Activated CD8-positive, alpha-beta T cell treated with anti-CD3 and anti-CD28 coated beads for 36 hours (primary cell): ENCODE measurements at regions not wholly inside any gene's neighbourhood (a gene's known extent, or its start where the extent isn't known, plus 50 kb on each side); places are given as distances from the start of the nearest gene placed in this dataset.

Experiments used
- ATAC-seq: fragments of 200-7000 bp; cut with Tn5 transposase; one replicate; pipeline ENCODE4 v1.10.0; 2021; ENCODE audit warnings: mild to moderate bottlenecking, moderate library complexity
- CTCF ChIA-PET: fragments of 350-600 bp; sonication (Branson Sonifier 250); formaldehyde crosslinking; loops from one replicate; lab custom pipeline; 2021; ENCODE audit warnings: antibody characterized with exemption; lab: Charles Lee
- POLR2A ChIA-PET: fragments of 350-600 bp; sonication (Branson Sonifier 250); formaldehyde crosslinking; loops from one replicate; lab custom pipeline; 2021; ENCODE audit warnings: antibody characterized with exemption; lab: Charles Lee
- DNase-seq: peaks from one replicate; pipeline ENCODE4 v3.0.0-alpha.2; 2020
- H3K27ac Mint-ChIP-seq: one replicate; pipeline ENCODE4 v1.8.0; 2021; ENCODE audit warnings: mild to moderate bottlenecking, mixed read lengths
- H3K27me3 Mint-ChIP-seq: one replicate; pipeline ENCODE4 v1.8.0; 2021; ENCODE audit warnings: mixed read lengths
- H3K36me3 Mint-ChIP-seq: one replicate; pipeline ENCODE4 v1.8.0; 2021; ENCODE audit warnings: low read depth, mixed read lengths
- H3K4me1 Mint-ChIP-seq: one replicate; pipeline ENCODE4 v1.8.0; 2021; ENCODE audit warnings: low read depth, mixed read lengths
- H3K4me3 Mint-ChIP-seq: one replicate; pipeline ENCODE4 v1.8.0; 2021; ENCODE audit warnings: mild to moderate bottlenecking, moderate library complexity, mixed read lengths
- H3K9me3 Mint-ChIP-seq: one replicate; pipeline ENCODE4 v1.8.0; 2021; ENCODE audit warnings: mixed read lengths
- CTCF ChIP-seq: fragments of 200-600 bp; IDR thresholded peaks from one replicate; pipeline ENCODE4 v1.8.0; 2022; ENCODE audit warnings: antibody characterized with exemption, mild to moderate bottlenecking
- intact Hi-C: fragments of 100-400 bp; cut with micrococcal nuclease; formaldehyde crosslinking; loops from one replicate; pipeline ENCODE4 v1.10.0; 2022

DNA sequence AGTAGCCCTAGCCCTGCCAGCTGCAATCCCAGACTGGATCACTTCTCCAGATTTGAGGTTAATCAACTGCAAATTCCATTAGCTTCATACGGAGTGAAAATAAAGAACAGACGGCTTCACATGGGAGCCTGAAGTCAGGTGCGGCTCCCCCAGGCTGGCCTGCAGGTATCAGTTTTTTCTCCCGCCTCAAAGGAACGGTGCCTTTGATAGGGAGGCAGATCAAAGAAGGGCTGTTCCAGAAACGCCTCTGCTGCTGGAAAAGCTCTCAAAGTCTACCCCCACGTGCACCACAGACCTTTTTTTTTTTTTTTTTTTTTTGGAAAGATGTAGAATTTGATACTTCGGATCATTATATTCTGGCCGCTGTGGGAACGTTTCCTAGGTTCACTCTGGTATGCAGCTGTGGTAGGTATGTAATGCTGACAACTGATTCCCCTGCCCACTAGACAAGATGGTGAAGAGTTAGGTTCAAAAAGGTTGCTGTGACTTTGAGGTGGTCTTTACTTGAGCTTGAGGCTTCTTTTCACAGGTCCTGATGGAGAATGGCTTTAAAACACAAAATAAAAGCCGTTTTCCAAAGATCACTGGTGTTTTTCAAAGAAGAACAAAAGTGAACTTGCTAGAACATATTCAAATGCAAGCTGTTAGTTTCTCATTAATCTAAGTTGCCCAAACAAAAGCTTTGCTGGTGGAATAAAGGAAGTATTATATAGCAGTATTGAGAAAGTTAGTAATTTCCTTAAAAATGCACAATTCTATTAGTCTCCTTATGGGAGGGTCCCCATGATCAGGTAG, 189.0 kb upstream of the NFIA start:
- CTCF ChIA-PET = no interaction called here
- Mint-ChIP-seq H3K27me3 (peaks cover 2% of the 10 kb centered on the region), H3K9me3 (no peaks in the 10 kb centered on the region), H3K4me1 (peaks cover 2% of the 10 kb centered on the region), H3K36me3 (no peaks in the 10 kb centered on the region), H3K4me3 (no peak overlapping the region), H3K27ac (no peak overlapping the region)
- DNase-seq = no peak
- no peak for ATAC-seq
- no peak for TF ChIP-seq CTCF
- intact Hi-C loops = no loop called here
- POLR2A ChIA-PET = no interaction called here

- Mint-ChIP-seq H3K9me3 (no peaks in the 10 kb centered on the region), H3K4me3 (no peak overlapping the region), H3K36me3 (no peaks in the 10 kb centered on the region), H3K4me1 (no peaks in the 10 kb centered on the region), H3K27ac (no peak overlapping the region), H3K27me3 (peaks cover 3% of the 10 kb centered on the region)
- no peak for TF ChIP-seq CTCF
- DNase-seq (no peak), ATAC-seq (no peak)
- POLR2A ChIA-PET = no interaction called here
- intact Hi-C loops = no loop called here
- CTCF ChIA-PET = no interaction called here
Observed at GRCh38 chr1:60891765-60892164, 190.6 kb upstream of the NFIA start.

- no peak for TF ChIP-seq CTCF
- Mint-ChIP-seq H3K27ac (no peak overlapping the region), H3K9me3 (no peaks in the 10 kb centered on the region), H3K27me3 (peaks cover 6% of the 10 kb centered on the region), H3K36me3 (no peaks in the 10 kb centered on the region), H3K4me3 (no peak overlapping the region), H3K4me1 (no peaks in the 10 kb centered on the region)
- ATAC-seq = no peak
- CTCF ChIA-PET = no interaction called here
- POLR2A ChIA-PET = no interaction called here
- intact Hi-C loops = no loop called here
- DNase-seq = no peak
Observed at GRCh38 chr1:60891281-60891680, 191.1 kb upstream of the NFIA start.

GRCh38 chr1:60890664-60891063, 191.7 kb upstream of the NFIA start:
- H3K4me1 Mint-ChIP-seq = no peaks in the 10 kb centered on the region
- DNase-seq = no peak
- no peak overlapping the region for H3K27ac Mint-ChIP-seq
- ATAC-seq = no peak
- ChIA-PET POLR2A (no interaction called here), CTCF (interaction anchor here (1.3 kb wide), 1 partner anchor 15 kb away, joined by 3 read pairs; no protein-coding TSS in a partner anchor)
- peaks cover 6% of the 10 kb centered on the region for H3K27me3 Mint-ChIP-seq
- H3K4me3 Mint-ChIP-seq = no peak overlapping the region
- no peaks in the 10 kb centered on the region for H3K9me3 Mint-ChIP-seq
- TF ChIP-seq CTCF = no peak
- intact Hi-C loops = no loop called here
- H3K36me3 Mint-ChIP-seq = no peaks in the 10 kb centered on the region

DNA sequence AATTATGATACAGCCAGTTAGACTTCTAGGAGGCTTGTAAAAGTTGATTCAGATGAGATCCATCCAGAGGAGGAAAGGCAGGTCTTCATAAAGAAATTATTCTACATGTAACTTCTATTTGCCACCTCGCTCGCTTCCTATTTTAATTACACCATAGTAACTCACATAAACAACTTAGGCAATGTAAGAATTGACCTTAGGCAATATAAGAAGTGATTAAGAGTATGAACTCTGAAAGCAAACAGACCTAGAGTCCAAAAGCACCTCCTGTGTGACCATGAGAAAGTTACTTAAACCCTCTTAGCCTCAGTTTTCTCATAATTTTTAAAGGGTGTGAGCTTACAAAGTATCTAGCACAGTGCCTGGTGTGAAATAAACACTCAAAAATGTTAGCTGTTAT, 192.7 kb upstream of the NFIA start:
- intact Hi-C loops = no loop called here
- no peak for TF ChIP-seq CTCF
- ChIA-PET CTCF (interaction anchor here (1.3 kb wide), 1 partner anchor 16 kb away, joined by 3 read pairs; no protein-coding TSS in a partner anchor), POLR2A (no interaction called here)
- ATAC-seq (no peak), DNase-seq (no peak)
- Mint-ChIP-seq H3K4me3 (no peak overlapping the region), H3K4me1 (no peaks in the 10 kb centered on the region), H3K36me3 (no peaks in the 10 kb centered on the region), H3K9me3 (no peaks in the 10 kb centered on the region), H3K27ac (no peak overlapping the region), H3K27me3 (peaks cover 6% of the 10 kb centered on the region)
